ENCODE measurements at regions not wholly inside any gene's neighbourhood (a gene's known extent, or its start where the extent isn't known, plus 50 kb on each side); places are given as distances from the start of the nearest gene placed in this dataset.
"Not testable (repeated sequence)": the region's sequence is repeated elsewhere in the genome, so short reads cannot be mapped to it uniquely, and the experiment has no call there.

DNA sequence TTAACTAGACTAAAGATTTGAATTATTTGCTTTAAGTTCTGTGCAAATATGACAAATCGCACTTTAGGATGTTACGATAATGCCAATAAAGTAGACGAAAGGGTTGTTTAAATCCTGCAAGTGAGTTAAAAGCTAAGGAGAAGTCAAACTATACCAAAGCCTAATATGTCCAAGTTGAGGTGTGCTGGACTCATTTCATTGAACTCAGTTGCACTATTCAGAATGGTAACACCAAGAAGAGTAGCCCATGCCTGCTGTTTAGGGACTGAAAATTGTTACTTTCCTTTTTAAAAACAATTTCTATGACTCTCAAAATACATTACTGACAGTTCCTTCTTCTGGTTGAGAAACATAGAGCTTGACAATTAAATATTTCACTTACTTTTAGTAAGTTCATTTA is 766.3 kb downstream of the DNAJB9 start:
- DNase-seq, result no peak

DNA sequence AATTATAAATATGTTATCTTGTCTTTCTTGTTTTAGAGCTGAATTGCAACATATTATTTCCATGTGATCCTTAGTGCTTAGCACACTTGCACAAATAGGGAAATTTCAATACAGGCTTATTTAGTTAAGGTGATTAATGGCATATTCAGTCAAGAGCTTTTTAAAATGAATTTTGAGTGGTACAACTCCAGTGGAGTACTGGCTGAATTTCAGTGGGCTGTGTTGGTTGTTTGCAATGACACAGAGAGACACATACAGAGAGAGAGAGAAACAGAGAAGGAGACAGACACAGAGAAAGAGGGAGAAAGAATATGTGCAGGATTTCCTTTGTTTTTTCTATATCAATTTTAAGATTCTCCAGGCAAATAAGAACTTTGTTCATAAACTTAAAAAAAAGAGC is 766.9 kb downstream of the DNAJB9 start:
- DNase-seq, result no peak

DNA sequence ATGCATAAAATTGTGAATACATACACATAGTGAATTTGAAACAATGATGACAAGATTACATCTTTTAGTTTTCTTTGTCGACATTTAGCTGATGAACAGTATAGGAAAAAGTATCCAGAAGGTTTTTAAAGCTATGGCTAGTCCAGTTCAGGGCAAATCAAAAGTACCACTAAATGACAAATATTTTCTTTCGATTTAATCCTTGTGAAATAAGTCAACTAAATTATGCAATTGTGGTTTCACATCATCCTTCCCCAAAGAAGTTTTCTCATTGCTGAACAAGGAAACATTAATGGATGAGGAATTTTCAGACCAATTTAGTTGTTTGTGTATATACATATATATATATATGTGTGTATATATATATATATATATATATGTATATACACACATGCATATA is 774.0 kb downstream of the DNAJB9 start:
- no peak for DNase-seq

DNA sequence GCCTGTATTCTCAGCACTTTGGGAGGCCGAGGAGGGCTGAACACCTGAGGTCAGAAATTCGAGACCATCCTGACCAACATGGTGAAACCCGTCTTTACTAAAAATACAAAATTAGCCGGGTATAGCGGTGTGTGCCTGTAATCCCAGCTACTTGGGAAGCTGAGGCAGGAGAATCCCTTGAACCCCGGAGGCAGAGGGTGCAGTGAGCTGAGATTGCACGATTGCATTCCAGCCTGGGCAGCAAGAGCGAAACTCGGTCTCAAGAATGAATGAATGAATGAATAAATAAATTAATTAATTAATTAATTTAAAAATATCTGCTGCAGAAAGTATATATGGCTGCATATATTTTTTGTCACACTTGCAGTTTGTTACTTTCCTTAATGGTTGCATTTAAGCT is 781.8 kb downstream of the DNAJB9 start:
- no peak for DNase-seq

DNA sequence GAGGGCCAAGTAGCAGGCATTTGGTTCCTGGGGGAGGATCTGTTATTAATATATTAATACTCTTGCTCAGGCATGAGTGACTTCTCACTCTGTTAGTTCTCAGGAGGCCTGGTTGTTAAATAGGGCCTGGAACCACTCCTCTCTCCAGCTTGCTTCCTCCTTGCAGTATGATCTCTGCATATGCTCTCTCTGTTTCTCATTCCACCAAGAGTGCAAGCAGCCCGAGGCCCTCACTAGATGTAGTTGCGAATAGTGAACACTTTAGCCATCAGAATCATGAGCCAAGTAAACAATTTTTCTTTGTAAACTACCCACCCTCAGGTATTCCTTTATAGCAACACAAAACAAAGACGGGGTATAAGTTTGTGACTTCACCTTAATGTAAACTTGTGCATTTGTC is 784.3 kb downstream of the DNAJB9 start:
- DNase-seq, result no peak

DNA sequence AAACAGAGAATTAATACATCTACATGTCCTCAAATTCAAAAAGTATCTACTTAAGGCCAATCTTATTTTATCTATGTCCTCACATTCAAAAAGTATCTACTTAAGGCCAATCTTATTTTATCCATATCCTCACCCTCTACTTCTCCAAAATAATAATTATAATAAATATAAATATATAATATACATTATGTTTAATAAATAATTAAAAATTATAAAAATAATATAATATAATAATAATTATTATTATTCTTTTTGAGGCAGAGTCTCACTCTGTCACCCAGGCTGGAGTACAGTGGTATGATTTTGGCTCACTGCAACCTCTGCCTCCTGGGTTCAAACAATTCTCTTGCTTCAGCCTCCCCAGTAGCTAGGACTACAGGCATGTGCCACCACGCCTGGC is 784.9 kb downstream of the DNAJB9 start:
- DNase-seq, result no peak

DNA sequence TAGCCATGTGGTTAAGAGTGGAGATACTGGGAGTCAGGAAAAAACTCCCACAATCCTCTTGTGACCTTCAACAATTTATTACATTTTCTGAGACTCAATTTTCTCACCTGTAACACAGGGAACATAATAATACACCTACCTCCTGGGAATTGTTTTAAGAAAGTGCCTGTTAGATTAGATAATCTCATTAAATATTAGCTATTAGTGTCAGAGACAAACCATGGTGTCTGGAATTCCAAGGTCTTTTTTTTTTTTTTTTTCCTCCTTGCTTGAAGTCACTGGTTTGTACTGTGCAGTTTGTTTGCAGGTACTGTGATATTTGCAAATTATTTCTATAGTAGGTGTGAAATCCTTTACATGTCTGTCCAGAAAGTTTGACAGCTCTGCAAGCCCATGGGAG is 806.1 kb downstream of the DNAJB9 start:
- DNase-seq, result no peak

DNA sequence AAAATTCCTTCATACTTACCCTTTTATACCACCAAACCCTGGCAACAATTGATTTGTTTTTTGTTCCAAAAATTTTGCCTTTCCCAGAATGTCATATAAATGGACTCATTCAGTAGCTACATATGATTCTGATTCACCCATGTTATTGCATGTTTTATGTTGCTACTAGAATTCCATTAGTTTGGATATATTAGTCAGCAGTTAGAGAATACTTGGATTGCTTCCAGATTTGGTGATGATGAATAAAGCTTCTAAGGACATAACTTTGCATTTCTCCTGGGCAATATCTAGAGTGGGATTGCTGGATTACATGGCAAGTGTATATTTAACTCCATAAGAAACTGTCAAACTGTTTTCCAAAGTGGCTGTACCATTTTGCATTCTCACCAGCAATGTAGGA is 806.9 kb downstream of the DNAJB9 start:
- DNase-seq, result no peak

DNA sequence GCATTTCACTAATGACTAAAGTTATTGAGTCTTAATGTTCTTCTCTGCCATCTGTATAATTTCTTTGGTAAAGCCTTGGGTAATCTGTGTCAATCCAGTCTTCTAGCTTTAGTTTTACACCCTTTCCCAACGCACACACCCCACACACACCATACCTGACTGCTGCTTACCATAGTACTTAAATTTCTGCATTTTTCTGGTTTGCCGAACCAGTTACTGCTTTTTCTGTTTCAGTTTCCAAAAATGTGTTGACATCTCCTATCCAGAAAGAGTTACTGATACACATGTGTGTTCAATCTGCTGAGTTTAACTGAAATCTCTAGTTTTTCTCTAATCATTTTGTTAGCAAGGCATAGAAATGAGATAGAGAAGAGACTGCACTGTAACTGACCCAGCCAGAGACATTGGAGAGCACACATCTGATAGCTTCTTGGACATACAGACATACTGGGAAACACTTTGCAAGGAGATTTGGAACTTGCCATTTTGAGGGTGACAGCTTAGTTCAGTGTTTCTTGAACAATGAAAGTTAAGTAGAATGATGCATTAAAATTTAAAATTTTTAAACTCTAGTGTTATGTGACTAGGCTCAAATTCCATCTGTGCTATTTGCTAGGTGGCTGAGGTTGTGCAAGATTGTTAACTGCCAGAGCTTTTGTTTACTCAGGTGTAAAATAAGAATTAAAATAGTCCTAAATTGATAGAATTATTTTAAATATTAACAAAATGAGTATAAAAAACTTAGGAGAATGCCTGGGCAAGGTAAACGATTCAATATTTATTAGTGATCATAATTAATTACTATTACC is 807.6 kb downstream of the DNAJB9 start:
- no peak for DNase-seq

DNA sequence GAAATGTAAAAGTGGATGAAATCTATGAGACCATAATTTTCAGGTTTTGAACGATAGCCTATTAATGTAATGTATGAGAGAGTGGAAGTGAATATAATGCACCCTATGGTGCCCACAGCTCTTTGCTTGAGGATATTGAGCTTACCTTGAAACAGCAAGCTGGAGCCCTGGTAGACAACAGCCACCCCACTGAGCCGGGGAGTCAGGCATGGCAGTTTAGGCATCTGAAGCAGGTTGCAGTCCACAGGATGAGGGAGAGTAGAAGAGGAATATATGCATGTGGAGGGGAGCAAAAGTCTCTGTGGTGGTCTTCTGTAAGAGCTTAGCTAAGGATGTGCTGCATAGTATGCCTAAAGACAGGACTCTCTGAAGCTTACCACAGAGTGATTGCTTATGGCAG is 817.3 kb downstream of the DNAJB9 start:
- no peak for DNase-seq

DNA sequence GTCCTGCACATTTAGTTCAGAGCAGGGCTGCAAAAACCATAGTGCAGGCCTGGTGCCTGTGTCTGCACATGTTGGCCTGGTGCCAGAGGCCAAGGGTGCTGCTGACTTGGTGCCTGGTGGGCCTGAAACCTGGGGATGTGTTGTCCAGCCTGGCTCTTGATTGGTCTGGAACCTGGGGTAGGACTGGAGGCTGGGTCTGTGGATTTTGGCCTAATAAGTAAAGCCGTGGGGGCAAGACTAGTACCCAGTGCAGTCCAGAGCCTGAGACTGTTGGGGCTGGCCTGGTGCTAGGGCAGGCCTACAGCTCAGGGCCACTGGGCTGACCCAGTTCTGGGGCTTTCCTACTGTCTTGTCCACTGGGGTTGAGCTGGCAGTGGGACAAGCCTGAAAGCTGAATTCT is 817.9 kb downstream of the DNAJB9 start:
- DNase-seq, result no peak

DNA sequence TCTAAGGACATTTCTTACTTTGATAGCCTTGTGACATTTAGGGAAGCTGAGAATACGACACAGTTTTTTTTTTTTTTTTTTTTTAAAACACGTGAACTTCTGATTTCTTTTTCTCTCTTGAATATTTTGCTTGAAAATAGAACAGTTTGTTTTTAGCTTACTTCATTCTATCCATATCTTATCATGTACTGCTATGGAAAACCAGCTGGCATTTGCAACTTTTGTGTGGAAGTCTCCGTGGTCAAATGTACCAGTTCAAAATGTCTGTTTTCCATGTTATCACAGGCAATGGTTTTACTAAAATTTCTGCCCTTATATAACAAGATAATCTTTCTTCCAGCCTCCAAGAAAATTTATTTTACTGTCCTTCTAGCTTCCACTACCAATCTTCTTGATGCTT is 821.6 kb downstream of the DNAJB9 start:
- DNase-seq, result no peak

DNA sequence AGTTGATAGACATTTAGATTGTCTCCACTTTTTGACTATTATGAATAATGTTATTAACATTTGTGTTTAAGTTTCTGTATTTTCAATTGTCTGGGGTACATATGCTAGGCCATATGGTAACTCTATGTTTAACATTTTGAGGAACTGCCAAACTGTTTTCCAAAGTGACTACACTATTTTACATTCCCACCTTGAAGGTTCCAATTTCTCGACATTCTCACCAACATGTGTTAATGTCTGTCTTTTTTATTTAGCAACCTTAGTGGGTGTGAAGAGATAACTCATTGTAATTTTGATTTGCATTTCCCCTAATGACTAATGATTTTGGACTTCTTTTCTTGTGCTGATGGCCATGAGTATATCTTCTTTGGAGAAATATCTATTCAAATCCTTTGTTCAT is 832.4 kb downstream of the DNAJB9 start:
- no peak for DNase-seq

DNA sequence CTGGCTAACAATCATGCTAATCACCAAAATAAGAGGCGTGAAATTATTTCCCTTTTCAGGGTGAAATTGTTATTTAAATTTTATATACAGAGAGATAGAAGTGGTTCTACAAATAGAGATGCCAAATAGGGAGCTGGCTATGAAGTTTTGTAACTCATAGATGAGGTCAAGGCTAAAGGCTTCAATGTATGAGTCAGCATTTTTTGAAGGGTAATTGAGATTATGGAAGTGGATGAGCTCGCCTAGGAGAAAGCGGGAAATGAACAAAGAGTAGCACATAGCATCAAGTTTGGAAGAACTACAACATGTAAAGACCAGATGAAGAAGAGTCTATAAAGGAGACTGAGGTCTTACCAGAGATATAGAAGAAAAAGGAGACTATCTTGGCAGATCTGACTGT is 838.1 kb downstream of the DNAJB9 start:
- no peak for DNase-seq

DNA sequence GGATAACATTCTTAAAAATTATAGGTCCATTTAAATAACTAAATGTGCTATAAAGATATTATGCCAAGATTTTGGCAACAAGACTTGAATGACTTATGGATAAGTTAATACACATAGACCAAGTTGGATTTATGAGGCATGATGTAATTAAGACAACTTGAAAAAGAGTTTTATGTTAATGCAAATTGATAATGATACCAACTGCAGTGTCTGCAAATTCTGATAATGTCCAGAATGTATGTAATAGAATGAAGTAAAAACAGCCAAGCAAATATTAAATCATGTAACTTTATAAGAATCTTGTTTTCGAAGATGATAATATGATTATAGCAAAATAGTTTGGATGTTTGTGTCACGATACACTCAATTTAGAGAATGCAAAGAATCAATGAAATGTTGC is 868.3 kb downstream of the DNAJB9 start:
- DNase-seq, result no peak

DNA sequence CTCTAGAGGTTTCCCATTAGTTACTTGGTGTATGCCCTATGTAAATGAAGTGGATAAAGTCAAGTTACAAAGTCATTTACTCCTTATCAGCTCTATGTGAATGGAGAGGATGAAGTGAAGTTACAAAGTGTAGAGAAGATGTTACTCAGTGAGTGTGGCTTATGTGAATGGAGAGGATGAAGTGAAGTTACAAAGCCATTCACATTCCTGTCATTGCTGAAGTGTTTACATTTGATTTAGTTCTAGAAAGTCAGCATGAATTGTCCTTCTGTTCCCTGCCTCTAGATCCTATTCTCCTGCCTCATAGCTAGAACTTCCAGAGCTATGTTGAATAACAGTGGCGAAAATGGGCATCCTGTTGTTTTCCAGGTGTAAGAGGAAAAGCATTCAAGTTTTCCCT is 880.1 kb downstream of the DNAJB9 start:
- no peak for DNase-seq

DNA sequence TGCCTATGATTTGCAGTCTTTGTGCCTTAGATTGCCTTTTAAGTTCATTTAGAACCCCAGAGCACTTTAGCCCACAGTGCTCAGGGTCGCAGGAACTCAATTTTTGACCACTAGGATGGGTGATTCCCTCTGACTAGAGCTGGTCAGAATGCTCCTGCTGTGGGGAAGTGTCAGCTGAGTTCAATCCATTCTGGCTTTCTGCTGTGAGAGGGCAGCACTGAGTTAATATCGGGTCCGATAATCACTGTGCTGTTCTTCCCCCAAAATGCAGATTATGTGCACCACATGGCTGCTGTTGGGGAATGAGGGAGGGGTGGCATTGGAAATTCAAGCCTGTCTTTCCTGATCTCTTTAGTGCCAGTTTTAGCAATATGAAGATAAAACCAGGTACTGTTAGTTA is 886.4 kb downstream of the DNAJB9 start:
- no peak for DNase-seq

DNA sequence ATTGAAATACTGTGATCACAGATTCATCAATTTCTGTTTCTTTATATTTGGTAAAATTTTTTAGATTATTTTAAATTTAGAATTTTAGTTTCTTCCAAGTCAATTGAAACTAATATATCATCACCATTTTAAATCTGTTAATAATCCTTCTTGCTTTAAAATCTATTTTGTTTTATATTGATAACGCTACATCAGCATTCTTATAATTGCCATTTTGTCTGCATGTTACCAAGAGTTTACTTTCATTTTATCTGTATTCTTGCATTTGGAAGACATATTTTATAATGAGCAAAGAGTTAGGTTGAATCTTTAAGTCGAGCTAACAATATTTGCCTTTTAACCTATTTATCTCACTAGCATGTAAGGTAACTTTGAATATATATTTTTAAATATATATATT is 890.6 kb downstream of the DNAJB9 start:
- no peak for DNase-seq

DNA sequence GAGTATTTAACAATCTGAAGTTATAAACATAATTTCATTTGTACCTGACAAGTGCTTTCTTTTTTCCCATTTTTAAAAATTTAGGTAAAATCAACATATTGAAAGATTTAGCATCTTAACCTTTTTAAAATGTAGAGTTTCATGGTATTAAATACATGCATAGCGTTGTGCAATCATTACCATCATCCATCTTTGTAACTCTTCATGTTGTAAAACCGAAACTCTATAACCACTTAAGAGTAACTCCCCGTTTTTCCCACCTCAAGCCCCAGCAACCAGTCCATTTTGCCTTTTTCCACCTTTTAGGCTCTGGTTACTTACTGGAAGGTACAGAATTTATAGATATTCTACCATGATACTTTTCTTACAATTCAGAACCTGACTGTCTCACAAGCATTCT is 892.5 kb downstream of the DNAJB9 start:
- no peak for DNase-seq

DNA sequence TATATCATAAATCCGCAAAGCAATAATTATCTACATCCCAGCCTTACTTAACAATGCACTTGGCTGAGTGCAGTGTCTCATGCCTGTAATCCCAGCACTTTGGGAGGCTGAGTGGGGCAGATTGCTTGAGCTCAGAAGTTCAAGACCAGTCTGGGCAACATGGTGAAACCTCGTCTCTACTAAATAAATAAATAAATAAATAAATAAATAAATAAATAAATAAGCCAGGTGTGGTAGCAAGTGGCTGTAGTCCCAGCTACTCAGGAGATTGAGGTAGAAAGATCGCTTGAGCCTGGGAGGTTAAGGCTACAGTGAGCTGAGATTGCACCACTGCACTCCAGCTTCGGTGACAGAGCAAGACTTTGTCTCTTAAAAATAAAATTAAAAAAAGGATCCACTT is 898.1 kb downstream of the DNAJB9 start:
- DNase-seq, result not testable (repeated sequence)

DNA sequence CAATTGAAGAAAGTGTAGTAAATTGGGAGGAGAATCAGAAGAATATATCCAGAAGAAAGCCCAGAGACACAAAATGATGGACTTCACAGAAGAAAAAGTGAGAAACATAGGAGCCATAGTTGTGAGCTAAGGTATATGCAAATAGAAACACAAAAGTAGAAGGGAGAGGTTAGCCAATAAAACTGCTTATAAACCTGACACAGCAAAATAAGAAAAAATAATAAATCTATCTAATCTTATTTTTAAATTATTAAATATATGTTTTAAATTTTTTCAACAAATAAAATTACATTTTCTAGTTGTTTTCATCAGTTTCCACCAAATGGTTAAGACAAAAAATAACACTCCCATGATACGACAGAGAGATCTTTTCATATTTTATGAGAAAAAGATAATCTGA is 903.5 kb downstream of the DNAJB9 start:
- DNase-seq, result no peak

DNA sequence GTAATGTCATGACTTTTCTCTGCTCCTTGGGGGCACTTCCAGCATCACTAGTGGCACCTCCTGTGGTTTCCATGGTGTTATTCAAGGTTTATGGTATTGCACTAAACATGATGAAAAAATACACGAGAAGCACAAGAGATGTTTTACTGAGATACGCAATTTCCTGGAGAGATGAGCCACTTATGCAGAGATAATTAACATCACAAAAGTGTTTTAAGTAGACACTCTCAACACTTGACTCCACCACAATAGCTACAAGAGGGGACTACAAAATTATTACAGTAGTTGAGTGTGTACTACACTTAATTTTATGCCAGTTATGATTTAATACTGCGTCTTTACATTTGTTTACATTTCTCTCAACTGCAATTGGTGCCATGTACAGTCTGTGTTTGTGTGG is 906.7 kb downstream of the DNAJB9 start:
- DNase-seq, result no peak

DNA sequence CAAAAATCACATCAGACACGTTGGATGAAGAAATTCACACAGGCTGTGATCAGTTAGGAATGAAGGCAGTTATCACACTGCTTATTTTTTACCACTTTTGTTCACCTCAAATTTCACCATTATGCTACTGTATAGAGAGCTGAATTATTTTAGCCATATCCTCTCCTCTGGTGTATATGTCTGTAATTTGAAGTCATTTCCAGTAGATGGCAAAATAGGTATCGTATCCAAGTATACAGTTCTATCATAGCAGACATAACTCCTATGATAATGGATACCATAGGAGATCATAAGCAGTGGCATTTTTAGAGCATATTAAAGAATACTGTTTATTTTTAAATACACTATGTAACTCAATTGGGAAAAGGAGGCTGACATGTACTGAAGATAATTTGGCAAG is 909.7 kb downstream of the DNAJB9 start:
- no peak for DNase-seq

DNA sequence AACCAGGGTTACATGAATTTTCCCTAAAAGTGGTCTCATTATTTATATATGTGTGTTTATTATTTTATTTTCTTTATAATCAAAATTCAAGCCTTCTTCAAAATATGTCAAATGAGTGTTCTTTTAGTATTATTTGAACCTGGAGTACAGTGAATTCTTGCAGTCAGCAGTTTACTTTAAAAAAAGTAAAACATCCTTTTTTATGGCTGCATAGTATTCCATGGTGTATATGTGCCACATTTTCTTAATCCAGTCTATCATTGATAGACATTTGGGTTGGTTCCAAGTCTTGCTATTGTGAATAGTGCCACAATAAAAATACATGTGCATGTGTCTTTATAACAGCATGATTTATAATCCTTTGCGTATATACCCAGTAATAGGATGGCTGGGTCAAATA is 920.9 kb downstream of the DNAJB9 start:
- not testable (repeated sequence) for DNase-seq

DNA sequence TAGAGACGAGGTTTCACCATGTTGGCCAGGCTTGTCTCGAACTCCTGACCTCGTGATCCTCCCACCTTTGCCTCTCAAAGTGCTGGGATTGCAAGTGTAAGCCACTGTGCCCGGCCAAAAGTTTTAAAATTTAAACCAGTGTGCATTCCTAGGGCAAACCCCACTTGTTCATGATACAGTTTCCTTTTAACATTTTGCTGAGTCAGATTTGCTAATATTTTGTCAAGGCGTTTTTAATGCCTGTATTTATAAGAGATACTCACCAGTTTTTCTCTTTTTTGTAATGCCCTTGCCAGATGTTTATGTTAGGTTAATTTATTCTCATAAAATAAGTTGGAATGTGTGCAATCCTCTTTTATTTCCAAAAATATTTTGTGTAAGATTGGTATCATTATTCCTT is 927.4 kb downstream of the DNAJB9 start:
- DNase-seq, result no peak

DNA sequence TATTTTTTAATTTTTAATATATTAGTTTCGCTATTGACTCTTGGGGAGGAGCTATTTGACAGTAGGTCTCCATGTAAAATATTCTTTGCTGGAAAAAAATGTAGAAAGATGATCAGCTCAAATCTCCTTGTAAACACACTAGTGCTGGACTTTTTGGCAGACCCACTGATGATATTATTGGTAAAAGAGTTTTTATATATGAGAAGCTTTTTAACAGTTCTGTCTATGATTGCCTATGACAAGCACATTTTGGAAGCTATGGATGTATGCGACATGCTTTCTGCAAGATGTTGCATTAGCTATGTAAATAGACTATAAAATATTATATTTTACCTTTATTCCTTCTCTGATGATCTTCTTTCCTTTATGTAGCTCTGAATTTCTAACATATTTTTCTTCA is 928.5 kb downstream of the DNAJB9 start:
- DNase-seq, result no peak
